Gastroesophageal sphincter (tissue), 3 donors: ENCODE measurements at regions not wholly inside any gene's neighbourhood (a gene's known extent, or its start where the extent isn't known, plus 50 kb on each side); places are given as distances from the start of the nearest gene placed in this dataset.

Experiments
- EP300 ChIP-seq: sonication (generic); formaldehyde crosslinking; IDR thresholded peaks from one replicate; pipeline ENCODE4 v1.6.1; 2017; ENCODE audit warnings: antibody characterized with exemption, mild to moderate bottlenecking
- POLR2A ChIP-seq, 2 donors: fragments of 450-650 bp; IDR thresholded peaks; one replicate each; pipeline ENCODE4 v1.6.1; 2017; ENCODE audit warnings: antibody characterized with exemption in 2 of 2, mild to moderate bottlenecking in 2 of 2, moderate library complexity in 1 of 2
- POLR2AphosphoS5 ChIP-seq: sonication (generic); formaldehyde crosslinking; IDR thresholded peaks from one replicate; pipeline ENCODE4 v1.6.1; 2017; ENCODE audit warnings: antibody characterized with exemption
- TF ChIP-seq, protein P1 (sequence below), 4 experiments: fragments of 200-600 bp in 2 of 4; fragments of 450-650 bp in 2 of 4; sonication (generic) in 1 of 4; IDR thresholded peaks; one replicate each; pipeline ENCODE4 v1.5.1; 2017 to 2019; ENCODE audit warnings: antibody characterized with exemption in 4 of 4, mild to moderate bottlenecking in 2 of 4, moderate library complexity in 2 of 4

DNA sequence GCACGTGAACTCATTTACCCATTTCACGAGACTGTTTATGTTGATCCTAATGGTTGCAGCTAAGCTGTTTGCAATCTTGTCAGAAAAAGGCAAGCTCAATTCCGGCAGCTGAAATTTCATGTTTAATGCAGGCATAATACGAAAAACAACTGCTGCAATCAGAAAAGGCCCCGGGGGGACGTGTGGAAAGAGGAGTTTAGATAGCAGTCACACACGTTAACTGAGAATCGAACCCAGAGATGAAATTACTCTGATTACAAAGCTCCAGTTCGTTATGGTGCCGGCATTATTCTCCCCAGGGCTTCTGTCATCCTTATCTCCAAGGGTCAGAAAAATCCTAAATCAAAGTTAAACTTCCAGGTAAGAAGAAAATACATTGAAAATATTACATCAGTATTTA lies 79.9 kb upstream of the MYT1L start:
- TF ChIP-seq, protein P1, sequence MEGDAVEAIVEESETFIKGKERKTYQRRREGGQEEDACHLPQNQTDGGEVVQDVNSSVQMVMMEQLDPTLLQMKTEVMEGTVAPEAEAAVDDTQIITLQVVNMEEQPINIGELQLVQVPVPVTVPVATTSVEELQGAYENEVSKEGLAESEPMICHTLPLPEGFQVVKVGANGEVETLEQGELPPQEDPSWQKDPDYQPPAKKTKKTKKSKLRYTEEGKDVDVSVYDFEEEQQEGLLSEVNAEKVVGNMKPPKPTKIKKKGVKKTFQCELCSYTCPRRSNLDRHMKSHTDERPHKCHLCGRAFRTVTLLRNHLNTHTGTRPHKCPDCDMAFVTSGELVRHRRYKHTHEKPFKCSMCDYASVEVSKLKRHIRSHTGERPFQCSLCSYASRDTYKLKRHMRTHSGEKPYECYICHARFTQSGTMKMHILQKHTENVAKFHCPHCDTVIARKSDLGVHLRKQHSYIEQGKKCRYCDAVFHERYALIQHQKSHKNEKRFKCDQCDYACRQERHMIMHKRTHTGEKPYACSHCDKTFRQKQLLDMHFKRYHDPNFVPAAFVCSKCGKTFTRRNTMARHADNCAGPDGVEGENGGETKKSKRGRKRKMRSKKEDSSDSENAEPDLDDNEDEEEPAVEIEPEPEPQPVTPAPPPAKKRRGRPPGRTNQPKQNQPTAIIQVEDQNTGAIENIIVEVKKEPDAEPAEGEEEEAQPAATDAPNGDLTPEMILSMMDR (IDR thresholded peaks at IDR 0.05): no peak
- TF ChIP-seq POLR2A (IDR thresholded peaks at IDR 0.05): no peak
- no peak for TF ChIP-seq EP300
- TF ChIP-seq POLR2AphosphoS5: no peak
